NCI-H226 (cell line): ENCODE measurements at regions not wholly inside any gene's neighbourhood (a gene's known extent, or its start where the extent isn't known, plus 50 kb on each side); places are given as distances from the start of the nearest gene placed in this dataset.

ENCODE experiments used
- DNase-seq: peaks from one replicate; pipeline ENCODE4 v3.0.0-alpha.2; 2015

DNA sequence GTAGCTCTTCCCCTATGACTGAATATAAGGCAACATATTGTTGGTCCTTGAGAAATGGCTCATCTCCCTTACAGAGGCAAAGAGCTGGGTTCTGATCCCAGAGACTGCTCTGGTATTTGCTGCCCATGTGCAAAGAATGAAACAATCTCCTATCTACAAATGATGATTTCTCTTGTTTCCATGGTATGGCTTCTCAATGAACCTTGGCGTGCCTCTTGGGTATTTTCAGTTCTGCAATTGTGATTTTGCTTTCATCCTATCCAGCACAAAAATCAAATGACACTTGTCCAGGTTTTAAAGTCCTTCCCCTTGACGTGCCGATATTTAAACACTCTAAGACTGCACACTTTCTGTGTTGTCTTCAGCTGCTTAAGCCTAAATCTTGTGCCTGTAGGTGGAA is 109.8 kb upstream of the NR2F2 start:
- no peak for DNase-seq

DNA sequence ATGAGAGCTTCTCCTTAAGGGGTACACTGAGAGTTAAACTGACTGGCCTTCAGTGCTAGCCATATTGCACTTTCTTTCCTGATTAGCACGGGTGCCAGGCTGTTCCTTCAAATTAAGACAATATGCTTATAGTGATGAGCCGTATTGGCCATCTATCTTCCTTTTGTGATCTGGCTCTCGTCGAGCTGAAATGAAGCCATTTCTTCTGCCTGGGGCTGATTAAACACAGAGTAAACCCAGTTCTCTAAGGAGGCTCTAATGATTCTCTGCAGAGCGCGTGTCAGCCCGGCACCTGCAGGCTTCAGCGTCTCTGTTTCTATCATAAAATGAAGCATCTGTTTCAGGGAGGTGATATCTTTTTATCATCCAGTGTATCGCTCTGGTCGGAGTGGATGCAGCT is 107.5 kb upstream of the NR2F2 start:
- DNase-seq: no peak

DNA sequence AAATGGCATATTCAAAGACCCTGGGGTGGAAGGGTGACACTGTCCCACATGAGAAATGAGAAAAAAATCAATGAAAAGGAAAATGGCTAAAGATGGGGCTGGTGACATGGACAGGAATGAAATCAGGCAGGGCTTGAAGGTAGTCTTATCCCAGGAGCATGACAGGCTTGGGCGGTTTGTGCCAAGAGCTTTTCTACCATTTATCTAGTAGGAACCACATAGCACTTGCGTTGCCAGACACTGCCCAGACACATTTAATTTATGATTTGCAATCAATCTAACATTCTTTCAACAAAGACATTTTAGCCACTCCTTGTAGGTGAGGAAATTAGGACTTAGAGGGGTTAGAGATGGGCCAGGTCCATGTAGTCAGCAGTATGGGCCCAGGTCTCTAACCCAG is 106.6 kb upstream of the NR2F2 start:
- peak; percentile 16 for DNase-seq

DNA sequence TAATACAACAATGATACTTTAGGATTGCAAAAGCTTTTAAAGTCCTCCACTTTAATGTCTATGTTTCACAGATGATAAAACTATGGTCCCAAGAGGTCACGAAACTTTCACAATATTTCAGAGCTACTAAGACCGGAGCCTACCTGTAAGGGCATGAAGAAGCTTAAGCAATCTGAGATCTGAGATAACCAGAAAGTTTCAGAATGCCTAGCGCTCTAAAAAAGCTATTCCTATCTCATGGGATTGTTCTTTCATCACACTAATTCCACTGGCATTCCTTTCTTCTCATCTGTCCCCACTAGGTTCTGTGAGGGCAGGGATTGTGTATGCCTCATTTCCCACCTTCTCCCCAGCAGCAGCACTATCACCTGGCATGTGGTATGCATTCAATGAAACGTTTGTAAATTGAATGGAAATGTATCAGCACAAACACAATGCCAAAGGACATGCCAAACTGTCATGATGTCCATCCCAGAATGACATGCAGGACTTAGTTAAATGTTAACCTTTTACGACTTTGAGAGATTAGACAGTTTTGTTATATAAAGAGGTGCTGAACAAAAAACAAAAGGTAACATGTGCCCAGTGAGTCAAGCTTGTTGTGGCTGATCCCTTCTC is 104.7 kb upstream of the NR2F2 start:
- DNase-seq: peak; percentile 22

DNA sequence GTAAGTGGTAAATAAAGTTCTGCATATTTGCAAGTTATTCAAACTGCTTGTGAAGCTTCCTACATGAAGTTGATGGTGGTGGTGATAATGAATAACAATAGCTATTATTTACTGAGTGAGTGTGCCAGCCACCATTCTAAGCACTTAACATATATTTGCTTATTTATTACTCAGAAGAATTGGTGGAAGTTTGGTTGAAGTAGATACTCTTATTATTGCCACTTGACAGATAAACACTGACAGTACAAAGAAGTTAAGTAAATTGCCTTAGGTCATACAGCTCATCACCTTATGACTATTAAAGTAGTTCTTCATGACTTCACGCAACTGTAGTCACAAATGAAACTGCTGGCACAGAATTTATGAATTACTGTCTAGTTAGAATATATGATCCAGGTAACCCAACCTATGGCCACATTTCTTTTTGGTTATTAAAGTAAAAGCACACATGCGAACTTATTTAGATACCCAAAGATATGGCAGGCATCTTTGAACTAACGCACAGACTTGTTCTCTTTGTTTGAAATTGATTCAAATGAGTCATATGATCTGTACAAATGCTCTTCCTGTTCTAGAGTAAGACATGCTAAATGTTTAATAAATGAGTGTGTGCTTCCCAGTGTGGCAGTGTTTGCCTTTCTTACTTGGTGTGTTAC is 99.8 kb upstream of the NR2F2 start:
- peak; percentile 34 for DNase-seq

DNA sequence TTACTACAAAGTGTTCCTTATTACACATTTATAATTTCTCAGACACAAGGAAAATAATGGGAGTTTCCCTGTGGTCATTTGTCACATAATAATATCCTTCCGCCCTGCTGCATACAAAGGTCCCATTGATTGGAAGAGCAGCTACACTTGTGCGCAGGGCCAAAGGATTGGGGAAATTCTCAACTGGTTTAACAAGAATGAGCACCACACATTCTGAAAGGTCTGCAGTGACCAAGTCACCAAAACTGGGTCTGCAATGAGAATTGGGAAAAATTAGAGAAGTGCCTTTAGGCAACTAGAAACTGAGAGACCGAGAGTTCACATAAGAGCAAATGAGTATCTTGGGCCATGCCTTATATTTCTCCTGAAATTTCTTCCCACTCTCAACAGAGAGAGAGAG is 98.2 kb upstream of the NR2F2 start:
- DNase-seq: no peak

DNA sequence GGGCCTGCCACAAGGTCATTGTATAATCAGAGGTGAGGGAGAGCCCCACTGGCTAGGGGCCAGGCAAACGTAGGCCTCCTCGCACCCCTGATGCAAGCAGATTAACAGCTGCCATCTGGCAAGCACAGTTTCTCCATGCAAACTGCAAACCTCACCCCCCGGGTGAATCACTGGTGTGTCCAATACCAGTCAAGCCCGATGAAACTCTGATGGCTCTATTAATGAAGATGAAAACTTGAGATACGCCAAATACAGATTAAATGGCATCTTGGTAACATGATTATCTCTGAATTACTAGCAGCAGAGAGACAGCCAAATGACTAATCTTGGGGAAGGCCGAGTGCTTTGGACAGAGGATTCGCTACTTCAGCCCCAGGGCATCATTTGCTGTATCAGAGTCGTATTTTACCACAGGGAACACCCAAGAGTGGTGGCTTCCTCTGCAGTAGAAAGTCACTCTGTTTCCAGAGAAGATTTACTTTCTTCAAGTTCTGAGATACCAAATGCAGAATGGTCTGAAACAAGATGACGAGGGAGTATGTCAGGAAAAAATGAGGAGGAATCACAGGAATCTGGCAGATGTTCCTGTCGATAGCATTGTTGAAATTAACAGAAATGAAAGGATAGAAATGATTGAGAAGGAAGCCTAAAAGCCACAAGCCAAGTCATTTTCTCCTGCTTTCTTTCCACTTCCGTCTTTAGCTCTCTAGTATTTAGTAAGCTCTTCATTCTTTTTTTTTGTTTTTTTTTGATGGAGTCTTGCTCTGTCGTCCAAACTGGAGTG is 96.2 kb upstream of the NR2F2 start:
- peak; percentile 73 for DNase-seq

DNA sequence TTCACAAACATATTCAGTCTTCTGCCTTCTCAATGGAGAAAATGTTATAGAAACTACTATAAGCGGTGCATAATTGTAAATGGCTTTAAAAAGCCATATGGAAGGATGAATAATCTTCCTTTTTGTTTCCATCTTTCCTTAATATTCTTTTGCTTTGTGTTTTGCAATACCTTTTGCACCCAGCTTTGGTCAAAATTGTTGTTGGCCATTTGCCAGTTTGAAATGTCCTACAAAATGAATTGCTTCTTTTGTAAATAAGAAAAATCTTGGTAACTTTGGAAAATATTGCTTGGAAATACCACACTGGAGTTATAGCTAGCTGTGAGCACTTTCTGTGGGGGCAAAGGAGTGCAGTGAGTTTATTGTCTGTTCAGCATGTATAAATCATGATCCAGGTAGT is 93.5 kb upstream of the NR2F2 start:
- DNase-seq: no peak

DNA sequence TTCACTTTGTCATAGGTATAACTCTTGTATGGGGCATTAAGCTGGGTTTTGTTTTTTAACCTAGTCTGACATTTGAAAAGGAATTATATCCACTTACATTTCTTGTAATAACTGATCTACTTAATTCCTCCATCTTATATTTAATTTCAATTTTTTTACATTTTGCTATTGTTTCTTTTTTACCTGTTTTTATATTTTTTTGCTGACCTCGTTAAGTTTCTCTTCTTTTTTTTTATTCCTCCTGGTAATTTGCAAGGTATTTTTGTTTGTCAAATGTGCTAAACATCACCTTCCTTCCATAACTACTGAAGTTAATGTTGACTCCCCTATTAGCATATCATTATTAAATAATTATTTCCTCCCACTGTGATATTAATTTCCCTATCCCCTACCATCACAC is 87.7 kb upstream of the NR2F2 start:
- DNase-seq: no peak

DNA sequence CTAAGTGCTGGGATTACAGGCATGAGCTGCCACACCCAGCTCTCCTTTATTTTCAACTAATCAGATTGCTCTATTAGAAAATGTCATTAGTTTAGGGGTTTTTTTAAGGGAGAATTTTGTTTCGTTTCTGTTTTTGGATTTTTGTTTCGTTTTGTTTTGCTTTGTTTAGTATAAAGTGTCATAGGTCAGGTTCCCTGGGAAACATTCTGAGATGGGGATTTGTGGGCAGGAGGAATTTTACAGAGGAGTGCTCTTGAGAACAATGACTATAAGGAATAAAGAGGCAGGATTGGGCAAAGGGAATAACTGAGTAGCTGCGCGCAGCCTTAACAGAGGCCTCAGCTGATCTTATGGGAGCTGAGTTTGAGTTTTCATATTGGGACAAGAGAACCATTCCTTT is 86.8 kb upstream of the NR2F2 start:
- no peak for DNase-seq

DNA sequence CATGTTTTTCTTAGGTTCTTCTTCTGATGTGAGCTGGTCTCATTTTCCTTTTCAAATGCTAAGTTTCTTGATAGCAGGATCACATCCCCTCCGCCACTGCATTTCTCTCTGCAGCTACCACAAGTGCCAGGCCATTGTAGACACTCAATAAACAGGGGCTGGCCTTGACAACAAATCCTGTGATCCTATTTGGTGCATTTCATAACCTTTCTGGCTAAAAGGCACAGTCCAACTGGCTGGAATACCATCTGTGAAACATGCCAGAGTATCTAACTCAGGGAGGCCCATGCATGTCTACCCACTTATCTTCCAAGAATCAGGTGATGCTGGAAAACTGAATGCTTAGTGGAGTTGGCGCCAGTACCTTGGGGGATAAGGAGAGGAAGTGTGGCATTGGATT is 85.2 kb upstream of the NR2F2 start:
- no peak for DNase-seq

DNA sequence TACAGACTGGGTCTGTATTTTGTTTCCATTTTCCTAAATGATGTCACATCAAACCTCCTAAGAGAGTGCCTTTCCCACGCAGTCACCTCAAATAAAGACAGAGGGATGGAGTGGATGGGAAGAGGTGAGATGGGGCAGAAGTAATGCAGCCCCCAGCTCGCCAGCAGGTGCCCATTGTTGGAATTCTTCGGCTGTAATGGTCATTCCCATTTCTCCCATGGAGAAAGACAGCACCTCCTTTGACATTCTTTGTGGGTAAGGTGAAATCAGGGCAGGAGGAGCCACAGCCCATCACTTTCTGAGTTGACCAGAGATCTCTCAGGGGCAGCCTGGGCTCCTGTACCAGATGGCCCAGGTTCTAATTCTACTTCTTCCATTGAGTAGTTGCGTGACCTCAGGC is 84.4 kb upstream of the NR2F2 start:
- DNase-seq: no peak

DNA sequence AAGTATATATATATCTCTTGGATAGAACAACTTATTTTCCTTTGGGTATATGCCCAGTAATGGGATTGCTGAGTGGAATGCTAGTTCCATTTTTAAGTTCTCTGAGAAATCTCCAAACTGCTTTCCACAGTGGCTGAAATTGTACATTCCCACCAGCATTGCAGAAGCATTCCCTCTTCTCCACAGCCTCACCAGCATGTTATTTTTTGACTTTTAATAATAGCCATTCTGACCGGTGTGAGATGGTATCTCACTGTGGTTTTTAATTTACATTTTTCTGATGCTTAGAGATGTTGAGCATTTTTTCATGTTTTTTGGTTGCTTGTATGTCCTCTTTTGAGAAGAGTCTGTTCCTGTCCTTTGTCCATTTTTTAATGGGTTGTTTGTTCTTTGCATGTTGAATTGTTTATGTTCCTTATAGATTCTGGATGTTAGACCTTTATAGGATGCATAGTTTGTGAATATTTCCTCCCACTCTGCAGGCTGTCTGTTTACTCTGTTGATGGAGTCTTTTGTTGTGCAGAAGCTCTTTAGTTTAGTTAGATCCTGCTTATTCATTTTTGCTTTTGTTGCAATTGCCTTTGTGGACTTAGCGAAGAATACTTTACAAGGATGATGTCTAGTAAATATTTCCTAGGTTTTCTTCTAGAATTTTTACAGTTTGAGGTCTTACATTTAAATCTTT is 82.7 kb upstream of the NR2F2 start:
- no peak for DNase-seq

DNA sequence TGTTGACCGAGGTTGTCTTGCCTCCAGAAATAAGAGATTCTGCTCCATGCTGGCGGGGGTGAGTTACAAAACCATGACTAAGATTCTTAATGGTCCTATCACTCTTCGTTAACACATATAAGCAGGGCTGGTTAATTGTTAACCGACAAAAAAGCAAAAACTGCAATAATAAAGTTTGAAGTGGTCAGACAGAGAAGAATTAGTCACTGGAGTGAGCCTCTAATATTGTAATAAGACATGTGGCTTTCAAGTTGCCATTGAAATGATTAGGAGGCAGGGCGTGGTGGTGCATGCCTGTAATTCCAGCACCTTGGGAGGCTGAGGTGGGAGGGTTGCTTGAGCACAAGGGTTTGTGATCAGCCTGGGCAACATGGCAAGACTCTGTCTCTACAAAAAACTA is 78.4 kb upstream of the NR2F2 start:
- DNase-seq: no peak

DNA sequence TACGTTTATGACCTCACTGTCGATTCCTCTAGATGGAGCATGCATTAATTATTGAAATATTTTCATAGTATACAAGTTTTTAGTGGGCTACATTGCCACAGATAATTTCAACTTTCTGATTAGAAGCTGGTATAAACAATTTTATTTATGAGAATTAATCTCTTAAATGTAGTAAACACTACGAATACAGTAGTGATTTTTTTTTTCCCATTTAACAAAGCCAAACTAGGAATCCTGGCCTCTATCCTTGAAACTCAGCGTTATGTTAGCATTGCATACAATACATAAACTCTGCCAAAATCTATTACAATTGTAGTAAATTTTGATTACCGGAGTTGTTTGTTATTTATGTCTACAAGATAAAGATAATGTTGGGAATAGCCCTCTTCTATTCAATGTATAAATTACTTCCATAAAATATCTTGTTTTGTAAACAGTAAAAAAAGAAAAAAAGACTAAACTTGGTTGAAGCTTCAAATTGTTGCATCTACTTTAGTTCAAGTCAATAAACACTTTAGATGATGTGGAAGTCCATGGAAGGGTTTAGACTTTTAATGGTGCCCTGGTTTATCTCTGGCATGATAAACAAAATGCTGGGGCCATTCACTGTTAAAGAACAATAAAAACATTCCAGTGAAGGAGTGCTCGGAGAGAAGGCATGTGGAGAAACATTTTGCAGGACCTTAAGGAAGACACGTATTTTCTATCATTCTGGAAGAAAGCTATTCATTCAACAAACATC is 77.3 kb upstream of the NR2F2 start:
- no peak for DNase-seq

DNA sequence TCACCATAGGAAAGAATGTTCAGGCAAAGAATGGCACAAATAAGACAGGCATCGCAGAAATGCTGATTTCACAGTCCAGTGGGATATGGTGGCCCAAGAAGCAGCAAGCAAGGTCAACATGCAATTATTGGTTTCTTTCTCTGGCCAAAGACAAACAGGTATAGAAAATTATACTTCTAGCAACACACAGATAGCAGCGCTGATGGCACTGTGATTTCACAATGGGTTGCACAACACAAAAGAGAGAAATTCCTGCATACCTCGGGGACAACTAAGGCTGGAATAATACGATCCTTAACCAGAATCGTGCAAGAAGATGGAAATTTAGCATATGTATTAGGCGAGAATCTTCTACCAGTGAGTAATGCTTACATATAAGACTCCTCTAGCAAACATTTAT is 76.3 kb upstream of the NR2F2 start:
- no peak for DNase-seq

DNA sequence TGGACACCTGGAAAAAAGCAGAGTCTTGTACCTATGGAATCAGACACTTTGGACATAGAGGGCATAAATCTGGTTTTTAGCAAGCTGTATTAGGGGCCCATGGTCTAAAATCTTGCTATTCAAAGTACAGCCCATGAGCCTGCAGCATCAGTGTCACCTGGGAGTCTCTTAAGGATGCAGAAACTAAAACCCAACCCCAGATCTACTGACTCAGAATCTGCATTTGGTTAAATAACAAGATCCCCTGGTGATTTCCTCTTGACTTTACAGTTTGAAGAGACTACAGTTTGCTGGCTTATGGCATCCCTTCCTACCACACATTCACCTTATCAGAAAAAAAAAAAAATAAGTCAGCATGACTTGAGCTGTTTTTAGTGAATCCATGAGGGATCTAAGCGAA is 74.9 kb upstream of the NR2F2 start:
- no peak for DNase-seq

DNA sequence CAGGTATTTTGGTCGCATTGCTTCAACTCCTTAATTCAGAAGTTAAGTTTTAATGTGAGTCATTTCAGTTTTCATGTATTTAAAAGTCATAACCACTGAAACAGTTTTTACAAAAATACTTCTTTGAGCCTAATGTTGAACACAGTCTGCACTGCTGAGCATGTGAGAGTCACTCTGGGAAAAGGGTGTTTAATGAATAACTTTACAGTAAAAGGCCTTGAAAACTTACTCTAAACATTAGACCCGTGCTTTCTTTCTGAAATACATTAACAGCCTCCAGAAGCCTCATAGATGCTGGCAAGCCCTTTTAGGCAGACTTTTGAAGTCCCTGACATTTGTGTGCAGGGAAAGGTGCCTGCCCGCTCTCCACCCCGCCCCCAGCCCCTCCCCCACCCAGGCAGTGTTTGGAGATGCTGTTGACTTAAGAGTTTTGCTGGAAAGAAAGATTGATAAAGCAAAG is 68.9 kb upstream of the NR2F2 start:
- no peak for DNase-seq

DNA sequence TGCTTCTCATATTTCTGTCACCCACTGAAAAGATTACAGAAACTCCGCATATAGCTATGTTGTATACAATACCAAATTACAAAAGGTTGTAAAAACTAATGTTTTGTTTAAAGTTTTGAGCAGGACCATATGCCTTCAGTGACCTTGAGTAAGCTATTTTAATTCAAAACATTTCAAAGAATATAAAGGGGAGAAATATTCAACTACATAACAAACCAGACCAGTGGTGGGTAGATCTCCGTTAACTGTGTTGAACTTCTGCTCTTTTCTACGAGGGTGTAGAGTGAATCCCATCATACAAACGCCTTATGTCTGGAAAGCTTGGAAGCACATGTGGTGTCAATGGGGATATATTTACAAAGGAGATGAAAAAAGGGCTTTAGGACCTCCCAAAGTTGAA is 68.4 kb upstream of the NR2F2 start:
- DNase-seq: no peak

DNA sequence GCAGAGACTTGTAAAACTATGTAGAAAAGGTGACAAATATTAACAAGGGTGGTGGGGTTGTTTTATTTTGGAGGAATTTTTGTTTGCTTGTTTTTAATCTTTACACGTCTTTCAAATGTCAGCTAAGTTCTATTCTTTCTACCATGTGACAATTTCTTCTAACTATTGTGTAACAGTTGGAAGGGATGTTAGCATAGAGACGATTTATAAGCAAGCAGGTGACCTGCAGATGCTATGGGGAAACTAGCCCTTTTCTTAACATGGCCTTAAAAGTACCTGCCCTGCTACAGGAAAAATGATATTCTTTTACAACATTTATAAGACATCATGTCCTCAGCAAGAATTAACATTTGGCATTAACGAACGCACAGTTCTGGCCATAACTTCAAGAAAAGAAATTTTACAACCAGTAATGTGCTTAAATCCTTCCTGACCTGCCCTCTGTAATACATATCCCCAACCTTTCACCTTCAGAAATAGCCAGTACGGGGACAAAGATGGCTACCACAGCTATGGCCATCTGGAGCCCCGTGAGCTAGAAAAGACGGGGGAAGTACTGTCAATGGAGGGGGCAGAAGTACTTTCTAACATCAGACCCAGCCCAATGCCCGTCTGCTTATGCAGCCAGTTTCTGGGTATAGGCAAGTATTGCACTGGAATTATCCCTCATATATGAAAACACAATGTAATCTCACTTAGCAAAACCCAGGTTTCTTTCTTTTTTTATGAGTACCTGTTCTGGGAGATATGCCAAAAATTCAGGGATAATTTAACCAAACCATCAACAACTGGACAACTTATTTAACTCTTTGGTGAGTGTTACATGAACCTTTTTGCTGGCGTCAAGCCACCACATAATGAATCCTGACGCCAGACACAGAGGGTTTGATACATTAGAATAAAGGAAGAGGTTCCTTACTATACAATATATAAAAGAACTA is 67.7 kb upstream of the NR2F2 start:
- no peak for DNase-seq

DNA sequence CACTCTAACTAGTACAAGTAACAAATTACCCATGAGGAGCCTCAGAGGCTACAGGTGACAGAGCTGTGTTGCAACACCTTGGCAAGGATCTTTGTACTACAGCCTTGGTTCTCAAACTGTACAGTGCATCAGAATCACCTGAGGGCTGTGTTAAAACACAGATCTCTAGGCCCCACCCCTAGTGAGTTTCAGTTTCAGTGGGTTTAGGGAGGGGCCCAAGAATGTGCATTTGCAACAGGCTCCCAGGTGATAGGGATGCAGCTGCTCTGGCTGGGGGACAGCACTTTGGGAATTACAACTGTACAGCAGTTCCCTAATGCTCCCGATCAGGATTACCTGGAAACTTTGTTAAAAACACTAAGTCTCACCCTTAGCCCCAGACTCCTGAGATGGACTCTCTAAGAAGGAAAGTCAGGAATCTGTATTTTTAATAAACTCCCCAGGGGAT is 66.1 kb upstream of the NR2F2 start:
- DNase-seq: no peak
